Fibroblast of skin of scalp (primary cell): ENCODE measurements at regions not wholly inside any gene's neighbourhood (a gene's known extent, or its start where the extent isn't known, plus 50 kb on each side); places are given as distances from the start of the nearest gene placed in this dataset.
A peak's percentile ranks its signal among the peaks of the same experiment; 100 is the strongest.

Experiments used
- DNase-seq: peaks from one replicate; pipeline ENCODE4 v3.0.0-alpha.2; 2013

DNA sequence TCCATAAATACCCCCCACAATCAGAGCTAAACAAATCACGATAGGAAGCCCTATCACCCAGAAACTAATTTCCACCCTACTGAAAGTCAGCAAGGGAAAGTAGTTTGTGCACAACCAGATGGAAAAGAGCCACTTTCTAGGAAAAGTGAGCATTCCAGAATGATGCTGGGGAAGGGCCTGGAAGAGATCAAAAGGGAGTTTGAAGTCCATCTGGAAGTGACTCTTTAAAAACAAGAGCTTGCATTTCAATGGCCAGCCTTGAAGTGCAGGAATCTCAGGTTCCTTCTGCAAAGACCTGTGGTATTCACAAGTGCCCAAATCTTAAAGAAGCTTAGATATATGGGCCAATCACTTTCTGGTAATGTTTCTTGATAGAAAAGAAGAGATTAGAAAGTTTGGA lies 97.0 kb upstream of the LDB2 start:
- DNase-seq: no peak

- DNase-seq: no peak
Observed at GRCh38 chr4:16993956-16994840, 95.8 kb upstream of the LDB2 start.

DNA sequence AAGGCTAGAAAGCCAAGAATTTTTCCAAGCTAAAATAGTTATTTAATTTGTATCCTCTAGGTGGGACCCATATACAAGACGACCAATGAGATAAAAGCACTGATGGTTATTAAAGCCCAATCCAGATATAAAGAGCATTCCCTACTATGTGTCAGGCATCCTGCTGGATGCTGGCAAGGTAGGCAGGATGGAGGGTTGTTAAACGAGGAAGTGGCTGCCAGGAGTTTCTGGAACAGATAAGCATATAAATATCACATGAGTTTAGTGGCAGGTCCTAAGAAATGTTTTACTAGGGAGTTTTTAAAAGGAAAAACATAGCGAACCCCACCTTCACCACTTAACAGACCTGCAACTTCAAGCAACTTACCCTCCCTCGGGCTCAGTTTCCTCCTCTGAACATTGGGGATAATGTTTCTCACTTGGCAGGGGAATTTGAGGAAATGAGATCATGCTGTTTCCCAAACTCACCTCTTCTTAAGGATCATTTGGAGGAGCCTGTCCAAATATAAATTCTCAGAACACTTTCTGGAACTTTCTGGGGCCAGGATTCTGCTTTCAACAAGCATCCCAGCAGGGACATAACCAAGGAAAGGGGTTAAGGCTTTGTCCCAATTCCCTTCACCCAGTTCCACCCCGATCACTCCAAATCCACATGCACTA lies 94.3 kb upstream of the LDB2 start:
- no peak for DNase-seq

- DNase-seq: no peak
Observed at GRCh38 chr4:16991450-16991849, 93.0 kb upstream of the LDB2 start.

DNA sequence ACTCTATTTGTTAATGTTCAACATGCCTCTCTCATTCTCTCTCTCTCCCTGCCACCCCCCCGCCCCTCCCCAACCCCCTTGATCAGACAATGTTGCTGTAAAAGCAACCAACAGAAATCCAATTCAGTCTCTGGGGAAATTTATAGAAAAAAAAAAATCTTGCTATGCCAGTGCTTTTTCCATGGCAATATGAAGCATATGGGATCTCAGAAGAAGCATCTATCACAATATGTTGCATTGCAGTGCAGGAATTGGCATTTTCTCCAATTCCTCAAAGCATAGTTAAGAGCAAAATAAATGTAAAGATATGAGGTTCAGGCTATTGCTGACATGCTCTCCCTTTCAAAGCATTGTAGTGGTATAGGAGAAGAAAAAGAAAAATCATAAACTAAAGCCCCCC lies 90.9 kb upstream of the LDB2 start:
- no peak for DNase-seq

DNA sequence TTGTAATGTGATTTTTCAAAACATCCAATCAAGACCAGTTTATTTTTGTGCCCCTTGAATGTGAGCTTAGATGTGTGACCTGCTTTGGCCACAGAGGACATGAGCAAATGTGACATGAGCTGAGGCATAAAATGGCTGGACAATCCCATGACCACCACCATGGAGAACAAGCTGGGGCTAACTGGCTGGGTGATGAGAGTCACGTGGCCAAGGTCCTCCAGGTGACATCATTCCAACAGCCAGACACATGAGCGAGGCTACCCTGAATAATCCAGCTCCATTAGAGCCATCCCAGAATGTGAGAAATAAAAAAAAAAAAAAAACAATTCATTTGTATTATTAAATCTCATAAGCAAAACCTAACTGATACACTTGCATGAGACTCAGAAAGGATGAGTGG lies 90.4 kb upstream of the LDB2 start:
- no peak for DNase-seq

GRCh38 chr4:16977081-16977480 lies 78.6 kb upstream of the LDB2 start:
- DNase-seq: peak; percentile 18

GRCh38 chr4:16969696-16970135 lies 71.3 kb upstream of the LDB2 start:
- DNase-seq: peak; percentile 18

DNA sequence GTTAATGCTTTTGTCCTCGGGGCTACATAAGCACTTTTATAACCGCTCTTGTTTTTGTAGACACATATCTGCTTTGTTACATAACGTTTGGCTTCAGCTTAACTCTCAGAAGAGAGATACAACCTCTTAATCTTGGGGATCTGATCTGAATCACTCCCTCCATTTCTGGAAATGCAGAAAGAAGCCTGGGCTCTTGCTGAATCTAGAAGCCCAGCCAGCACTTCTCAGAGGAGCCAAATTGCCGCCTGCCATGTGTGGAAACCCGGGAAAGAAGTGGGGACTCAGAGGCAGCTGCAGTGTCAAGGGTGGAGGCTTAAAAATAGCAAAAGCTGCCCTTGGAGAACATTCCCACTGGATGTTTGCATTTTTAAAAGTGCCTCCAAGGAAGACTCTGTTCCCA lies 69.3 kb upstream of the LDB2 start:
- DNase-seq: peak; percentile 31

- DNase-seq: no peak
Observed at GRCh38 chr4:16959305-16959704, 60.9 kb upstream of the LDB2 start.

DNA sequence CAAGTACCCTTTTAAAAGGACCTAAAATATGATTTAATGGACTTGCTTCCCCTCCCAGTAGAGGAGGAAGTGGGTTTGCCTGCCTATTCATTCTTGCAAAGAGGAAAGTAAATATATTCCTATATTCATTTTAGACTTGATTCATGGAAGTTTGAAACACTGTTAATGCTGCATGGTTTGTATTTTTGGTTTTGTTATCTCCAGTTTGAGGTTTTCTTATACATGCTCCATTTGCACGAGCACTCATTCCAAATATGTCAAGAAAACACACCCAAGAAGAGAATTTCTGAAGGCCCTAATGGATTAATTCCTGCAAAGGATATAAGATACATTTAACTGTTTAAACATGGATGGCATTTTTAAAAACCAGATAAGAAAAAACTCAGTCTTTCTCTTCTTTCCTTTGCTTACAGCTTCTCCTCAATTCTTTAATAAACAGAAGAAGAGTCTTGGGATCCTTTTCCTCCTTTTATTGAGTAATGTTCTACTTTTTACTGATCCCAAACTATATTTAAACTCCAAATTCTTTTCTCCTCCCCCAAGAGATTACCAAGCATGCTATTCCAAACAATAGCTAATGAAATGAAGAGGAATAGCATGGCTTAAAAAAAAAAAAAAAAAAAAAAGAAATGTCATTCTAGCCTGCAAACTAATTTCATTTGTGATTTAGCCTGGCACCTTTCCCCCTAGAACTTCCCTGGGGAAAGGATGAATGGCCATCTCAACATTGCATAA lies 54.6 kb upstream of the LDB2 start:
- peak; percentile 50 for DNase-seq

DNA sequence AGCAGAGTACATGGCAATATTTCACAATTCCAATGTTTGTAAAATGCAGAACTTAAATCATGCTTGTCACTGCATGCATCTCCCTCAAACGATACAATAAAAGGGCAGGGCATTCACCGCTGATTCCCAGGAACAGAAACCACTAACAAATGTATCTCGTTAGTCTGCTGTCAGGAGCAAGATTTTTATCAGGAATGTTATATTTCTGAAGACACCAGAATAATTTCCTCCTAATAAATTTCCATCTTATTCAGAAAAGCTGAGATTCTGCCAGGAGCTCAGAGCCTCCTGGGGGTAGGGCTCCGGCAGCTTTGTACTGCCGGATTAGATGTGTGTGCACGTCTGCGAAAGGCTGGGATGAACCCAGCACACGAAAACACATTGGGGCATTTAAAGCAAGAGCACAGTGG lies 54.0 kb upstream of the LDB2 start:
- DNase-seq: peak; percentile 31
